Trophoblast cell (in vitro differentiated cells and primary cell): ENCODE measurements at regions not wholly inside any gene's neighbourhood (a gene's known extent, or its start where the extent isn't known, plus 50 kb on each side); places are given as distances from the start of the nearest gene placed in this dataset.
"Not testable (repeated sequence)": the region's sequence is repeated elsewhere in the genome, so short reads cannot be mapped to it uniquely, and the experiment has no call there.

Source experiments
- DNase-seq, 2 donors: peaks; one replicate each; pipeline ENCODE4 v3.0.0-alpha.2; 2016
- H2AFZ ChIP-seq: 2 replicates; pipeline ENCODE4 v1.6.1; 2013; ENCODE audit warnings: low read length, moderate library complexity, mild to moderate bottlenecking; ENCODE audit not compliant: insufficient read depth, poor library complexity
- H2AK5ac ChIP-seq: 2 replicates; pipeline ENCODE4 v1.6.1; 2013; ENCODE audit warnings: mild to moderate bottlenecking, low read length
- H2BK120ac ChIP-seq: 2 replicates; pipeline ENCODE4 v1.6.1; 2013; ENCODE audit warnings: low read length, mild to moderate bottlenecking, moderate library complexity; ENCODE audit not compliant: insufficient read depth, poor library complexity
- H2BK12ac ChIP-seq: 2 replicates; pipeline ENCODE4 v1.6.1; 2013; ENCODE audit warnings: mild to moderate bottlenecking, low read length, moderate library complexity
- H2BK5ac ChIP-seq: 2 replicates; pipeline ENCODE4 v1.6.1; 2013; ENCODE audit warnings: low read length, low read depth, moderate library complexity, mild to moderate bottlenecking; ENCODE audit not compliant: poor library complexity
- H3K14ac ChIP-seq: 2 replicates; pipeline ENCODE4 v1.6.1; 2013; ENCODE audit warnings: mild to moderate bottlenecking, low read length
- H3K18ac ChIP-seq: 2 replicates; pipeline ENCODE4 v1.6.1; 2013; ENCODE audit warnings: mild to moderate bottlenecking, low read length
- H3K23ac ChIP-seq: 2 replicates; pipeline ENCODE4 v1.6.1; 2013; ENCODE audit warnings: low read length
- H3K27ac ChIP-seq: 2 replicates; pipeline ENCODE4 v1.5.1; 2013; ENCODE audit warnings: low read depth, mild to moderate bottlenecking, inconsistent platforms, low read length, moderate library complexity
- H3K27me3 ChIP-seq: 2 replicates; pipeline ENCODE4 v1.6.1; 2013; ENCODE audit warnings: inconsistent platforms, mild to moderate bottlenecking, low read length, moderate library complexity; ENCODE audit not compliant: insufficient read depth
- H3K36me3 ChIP-seq, 2 experiments: 1 replicate in 1 of 2; 2 replicates in 1 of 2; pipeline ENCODE4 v1.6.1; 2013; ENCODE audit warnings: low read length in 2 of 2, mild to moderate bottlenecking in 2 of 2, moderate library complexity in 1 of 2; ENCODE audit not compliant: insufficient read depth in 2 of 2, control insufficient read depth in 1 of 2
- H3K4ac ChIP-seq: 2 replicates; pipeline ENCODE4 v1.6.1; 2013; ENCODE audit warnings: low read depth, mild to moderate bottlenecking, low read length, moderate library complexity
- H3K4me1 ChIP-seq, 2 experiments: 1 replicate in 1 of 2; 2 replicates in 1 of 2; pipeline ENCODE4 v1.6.1; 2013; ENCODE audit warnings: low read length in 2 of 2, mild to moderate bottlenecking in 2 of 2, moderate library complexity in 1 of 2; ENCODE audit not compliant: insufficient read depth in 2 of 2, control insufficient read depth in 1 of 2
- H3K4me2 ChIP-seq: 2 replicates; pipeline ENCODE4 v1.6.1; 2013; ENCODE audit warnings: inconsistent platforms, mild to moderate bottlenecking, low read length, moderate library complexity
- H3K4me3 ChIP-seq: 2 replicates; pipeline ENCODE4 v1.5.1; 2013; ENCODE audit warnings: mild to moderate bottlenecking, low read depth, low read length, inconsistent platforms
- H3K79me1 ChIP-seq: one replicate; pipeline ENCODE4 v1.6.1; 2013; ENCODE audit warnings: low read length
- H3K79me2 ChIP-seq: 2 replicates; pipeline ENCODE4 v1.6.1; 2013; ENCODE audit warnings: low read length, mild to moderate bottlenecking; ENCODE audit not compliant: control insufficient read depth, insufficient read depth, poor library complexity
- H3K9ac ChIP-seq: 2 replicates; pipeline ENCODE4 v1.6.1; 2013; ENCODE audit warnings: mild to moderate bottlenecking, low read length
- H3K9me3 ChIP-seq: 2 replicates; pipeline ENCODE4 v1.6.1; 2013; ENCODE audit warnings: low read depth, mild to moderate bottlenecking, control low read depth, inconsistent platforms, low read length; ENCODE audit not compliant: insufficient read depth
- H4K12ac ChIP-seq: 2 replicates; pipeline ENCODE4 v1.6.1; 2013; ENCODE audit warnings: low read depth, mild to moderate bottlenecking, low read length, moderate library complexity
- H4K8ac ChIP-seq: 2 replicates; pipeline ENCODE4 v1.6.1; 2013; ENCODE audit warnings: low read depth, mild to moderate bottlenecking, low read length, moderate library complexity
- H4K91ac ChIP-seq: one replicate; pipeline ENCODE4 v1.6.1; 2013; ENCODE audit warnings: low read depth, mild to moderate bottlenecking, low read length, moderate library complexity
- WGBS: extraction: QIAGEN DNeasy Blood & Tissue Kit; methylation state at CpG from one replicate; pipeline ENCODE4 v1.1.7; 2013; ENCODE audit warnings: missing lambda C conversion rate; ENCODE audit not compliant: insufficient read length, insufficient coverage; ENCODE audit errors: extremely low coverage; 5-methylcytosine and 5-hydroxymethylcytosine counted together

DNA sequence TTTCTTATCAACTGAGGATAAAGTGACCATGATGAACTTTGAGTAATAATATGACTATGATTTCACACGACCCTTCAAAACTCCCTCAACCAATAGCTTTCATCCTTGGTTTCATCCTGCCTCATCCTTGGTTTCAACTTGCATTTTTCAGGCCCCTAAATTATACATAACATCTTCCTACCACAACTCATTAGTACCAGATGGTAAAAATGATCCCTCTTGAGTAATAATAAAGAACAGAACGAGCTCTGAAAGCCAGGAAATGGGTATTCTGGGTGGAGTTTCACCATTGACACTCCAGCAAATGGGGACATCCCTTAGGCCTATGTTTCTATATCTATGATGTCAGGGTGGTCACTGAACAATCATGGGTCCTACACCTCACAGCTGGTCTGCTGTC is 72.1 kb upstream of the LMNTD1 start:
- Histone ChIP-seq H4K91ac (no peak overlapping the region), H3K79me2 (no peaks in the 10 kb centered on the region), H2AK5ac (no peak overlapping the region), H3K4me2 (no peak overlapping the region), H2BK12ac (no peak overlapping the region), H2AFZ (no peak overlapping the region), H3K9ac (no peak overlapping the region), H3K9me3 (no peaks in the 10 kb centered on the region), H4K8ac (no peak overlapping the region), H3K36me3 (no peaks in the 10 kb centered on the region), H3K23ac (no peak overlapping the region), H3K4me3 (no peak overlapping the region), H3K14ac (no peak overlapping the region), H3K27me3 (no peaks in the 10 kb centered on the region), H2BK5ac (no peak overlapping the region), H3K79me1 (no peaks in the 10 kb centered on the region), H3K4ac (no peak overlapping the region), H4K12ac (no peak overlapping the region), H3K18ac (no peak overlapping the region), H3K27ac (no peak overlapping the region), H3K4me1 (no peaks in the 10 kb centered on the region), H2BK120ac (no peak overlapping the region)
- WGBS, result no CpG with 5 or more reads among the region's 2 CpGs
- no peak for DNase-seq

DNA sequence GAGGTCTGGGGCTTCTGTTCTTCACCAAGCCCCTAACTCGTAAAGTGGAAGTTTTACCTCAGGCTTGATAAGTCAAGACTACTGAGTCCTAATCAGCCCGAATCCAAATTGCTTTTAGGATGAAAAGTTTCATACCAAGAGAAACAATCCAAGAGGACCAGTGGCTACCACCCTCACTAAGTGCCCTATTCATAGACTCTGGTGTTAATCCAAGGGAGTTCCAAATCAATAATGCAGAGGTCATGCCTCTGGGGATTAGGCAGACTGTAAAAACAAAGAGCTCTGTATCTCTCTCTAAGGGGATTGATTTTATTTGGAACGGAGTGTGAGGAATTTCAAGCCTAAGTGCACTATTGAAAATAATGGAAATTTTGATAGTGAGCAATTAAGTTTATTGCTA is 76.3 kb upstream of the LMNTD1 start:
- WGBS, result no CpG with 5 or more reads among the region's 3 CpGs

DNA sequence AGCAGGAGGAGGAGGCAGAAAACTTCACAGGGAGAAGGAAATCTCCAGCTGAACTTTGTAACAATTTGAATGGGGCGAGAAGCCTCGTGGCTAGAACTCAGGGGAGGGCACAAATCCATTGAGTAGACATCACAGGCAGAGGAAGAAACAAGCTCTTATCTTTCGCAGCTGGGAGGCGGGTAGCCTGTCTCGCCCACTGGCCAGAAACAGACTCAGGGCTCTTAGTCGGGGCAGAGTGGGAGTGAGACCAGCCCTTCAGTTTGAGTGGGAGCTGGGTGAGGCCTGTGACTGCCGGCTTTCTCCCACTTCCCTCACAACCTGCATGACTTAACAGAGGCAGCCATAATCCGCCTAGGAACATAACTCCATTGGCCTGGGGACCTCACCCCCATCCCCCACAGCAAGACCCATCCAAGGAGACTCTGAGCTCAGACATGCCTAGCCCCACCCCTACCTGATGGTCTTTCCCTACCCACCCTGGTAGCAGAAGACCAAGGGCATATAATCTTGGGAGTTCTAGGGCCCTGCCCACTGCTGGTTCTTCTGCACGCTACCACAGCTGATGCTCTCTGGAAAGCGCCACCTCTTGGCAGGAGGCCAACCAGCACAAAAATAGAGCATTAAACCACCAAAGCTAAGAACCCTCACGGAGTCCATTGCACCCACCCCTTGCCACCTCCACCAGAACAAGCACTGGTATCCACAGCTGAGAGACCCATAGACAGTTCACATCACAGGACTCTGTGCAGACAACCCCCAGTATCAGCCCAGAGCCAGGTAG is 77.8 kb upstream of the LMNTD1 start:
- not testable (repeated sequence) for H3K4me3 ChIP-seq, H3K9me3 ChIP-seq, H3K18ac ChIP-seq, H2BK12ac ChIP-seq, H3K14ac ChIP-seq, H3K36me3 ChIP-seq, H2AFZ ChIP-seq, H3K27me3 ChIP-seq, H4K91ac ChIP-seq, H3K4ac ChIP-seq, H4K8ac ChIP-seq, H3K27ac ChIP-seq, H3K4me2 ChIP-seq, DNase-seq, H2AK5ac ChIP-seq, H3K4me1 ChIP-seq, H2BK5ac ChIP-seq, H3K79me2 ChIP-seq, H3K9ac ChIP-seq, H3K23ac ChIP-seq, H2BK120ac ChIP-seq, H3K79me1 ChIP-seq, H4K12ac ChIP-seq
- no CpG with 5 or more reads among the region's 11 CpGs for WGBS

More for the DNA sequence above, 76.3 kb upstream of the LMNTD1 start:
- Histone ChIP-seq H3K79me2 (no peaks in the 10 kb centered on the region), H3K27me3 (no peaks in the 10 kb centered on the region), H4K8ac (no peak overlapping the region), H3K4me3 (no peak overlapping the region), H3K14ac (no peak overlapping the region), H3K9ac (no peak overlapping the region), H3K9me3 (no peaks in the 10 kb centered on the region), H2AK5ac (no peak overlapping the region), H3K4me1 (no peaks in the 10 kb centered on the region), H3K4ac (no peak overlapping the region), H4K12ac (no peak overlapping the region), H2BK120ac (no peak overlapping the region), H2AFZ (no peak overlapping the region), H3K36me3 (no peaks in the 10 kb centered on the region), H3K27ac (no peak overlapping the region), H3K4me2 (no peak overlapping the region), H3K18ac (no peak overlapping the region), H4K91ac (no peak overlapping the region), H3K23ac (no peak overlapping the region), H2BK5ac (no peak overlapping the region), H3K79me1 (no peaks in the 10 kb centered on the region), H2BK12ac (no peak overlapping the region)
- DNase-seq, result no peak

DNA sequence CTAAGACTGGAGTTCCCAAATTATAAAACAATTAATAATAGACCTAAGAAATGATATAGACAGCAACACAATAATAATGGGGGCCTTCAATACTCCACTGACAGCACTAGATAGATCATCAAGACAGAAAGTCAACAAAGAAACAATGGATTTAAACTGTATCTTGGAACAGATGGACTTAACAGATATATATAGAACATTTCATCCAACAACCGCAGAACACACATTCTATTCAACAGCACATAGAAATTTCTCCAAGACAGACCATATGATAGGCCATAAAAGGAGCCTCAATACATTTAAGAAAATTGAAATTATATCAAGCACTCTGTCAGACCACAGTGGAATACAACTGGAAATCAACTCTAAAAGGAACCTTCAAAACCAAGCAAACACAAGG is 80.1 kb upstream of the LMNTD1 start:
- H3K4me2 ChIP-seq, H3K27ac ChIP-seq, H4K8ac ChIP-seq, H2BK120ac ChIP-seq, H2BK12ac ChIP-seq, H3K4me1 ChIP-seq, H2AFZ ChIP-seq, H3K4me3 ChIP-seq, H4K12ac ChIP-seq, H3K27me3 ChIP-seq, H3K9me3 ChIP-seq, H3K14ac ChIP-seq, H4K91ac ChIP-seq, H3K23ac ChIP-seq, H3K9ac ChIP-seq, H3K4ac ChIP-seq, DNase-seq, H3K79me2 ChIP-seq, H2BK5ac ChIP-seq, H3K79me1 ChIP-seq, H3K18ac ChIP-seq, H3K36me3 ChIP-seq, H2AK5ac ChIP-seq: not testable (repeated sequence)
- no CpG with 5 or more reads among the region's 1 CpG for WGBS
